ENCODE measurements at regions not wholly inside any gene's neighbourhood (a gene's known extent, or its start where the extent isn't known, plus 50 kb on each side); places are given as distances from the start of the nearest gene placed in this dataset.
"Not testable (repeated sequence)": the region's sequence is repeated elsewhere in the genome, so short reads cannot be mapped to it uniquely, and the experiment has no call there.

GRCh38 chr20:47428851-47429336, 72.4 kb upstream of the ZMYND8 start:
- Mint-ChIP-seq H3K4me3 (no peak overlapping the region), H3K4me1 (peaks cover 1% of the 10 kb centered on the region), H3K9me3 (peaks cover 13% of the 10 kb centered on the region), H3K27ac (no peak overlapping the region), H3K36me3 (ENCODE audit: low read depth) (peaks cover 14% of the 10 kb centered on the region), H3K27me3 (no peaks in the 10 kb centered on the region)
- POLR2A ChIA-PET = no interaction called here
- CTCF ChIA-PET = no interaction called here
- no peak for DNase-seq

- H3K36me3 Mint-ChIP-seq (ENCODE audit: low read depth) = peaks cover 14% of the 10 kb centered on the region
These were observed 72.3 kb upstream of the NCOA3 start for GRCh38 chr20:47429409-47429808.

GRCh38 chr20:47430862-47431588, 70.7 kb upstream of the NCOA3 start:
- no peak overlapping the region for H3K27ac Mint-ChIP-seq
- POLR2A ChIA-PET = no interaction called here
- peaks cover 14% of the 10 kb centered on the region for H3K36me3 Mint-ChIP-seq (ENCODE audit: low read depth)
- CTCF ChIA-PET = interaction anchor here (0.6 to 1.7 kb wide), 6 partner anchors 8 to 235 kb away, joined by 3 to 5 read pairs (median 4); no protein-coding TSS in a partner anchor
- peaks cover 1% of the 10 kb centered on the region for H3K4me1 Mint-ChIP-seq
- no peak for DNase-seq
- H3K9me3 Mint-ChIP-seq = peaks cover 13% of the 10 kb centered on the region
- no peak overlapping the region for H3K4me3 Mint-ChIP-seq
- H3K27me3 Mint-ChIP-seq = no peaks in the 10 kb centered on the region

More at GRCh38 chr20:47429409-47429808, 72.3 kb upstream of the NCOA3 start:
- Mint-ChIP-seq H3K9me3 (peaks cover 13% of the 10 kb centered on the region), H3K27ac (no peak overlapping the region), H3K27me3 (no peaks in the 10 kb centered on the region), H3K4me3 (no peak overlapping the region), H3K4me1 (peaks cover 1% of the 10 kb centered on the region)
- CTCF ChIA-PET = no interaction called here
- POLR2A ChIA-PET = no interaction called here
- no peak for DNase-seq

- no peak overlapping the region for H3K4me3 Mint-ChIP-seq
- H3K36me3 Mint-ChIP-seq (ENCODE audit: low read depth) = peaks cover 5% of the 10 kb centered on the region
- no peak overlapping the region for H3K27ac Mint-ChIP-seq
- H3K27me3 Mint-ChIP-seq = no peaks in the 10 kb centered on the region
- ChIA-PET POLR2A (no interaction called here), CTCF (interaction anchor here (1.7 kb wide), 1 partner anchor 188 kb away, joined by 5 read pairs; no protein-coding TSS in a partner anchor)
- H3K4me1 Mint-ChIP-seq = peaks cover 1% of the 10 kb centered on the region
- DNase-seq = no peak
- peaks cover 4% of the 10 kb centered on the region for H3K9me3 Mint-ChIP-seq
These were observed 68.9 kb upstream of the NCOA3 start for GRCh38 chr20:47432834-47433210.

- H3K27ac Mint-ChIP-seq; H3K36me3 Mint-ChIP-seq (ENCODE audit: low read depth); H3K27me3 Mint-ChIP-seq; H3K4me3 Mint-ChIP-seq; H3K4me1 Mint-ChIP-seq; H3K9me3 Mint-ChIP-seq; DNase-seq; CTCF ChIA-PET: not testable (repeated sequence)
- POLR2A ChIA-PET = interaction anchor here (1.0 kb wide), 1 partner anchor 68 kb away, joined by 5 read pairs; the partner anchor contains the start of gene NCOA3
These were observed 67.4 kb upstream of the NCOA3 start for GRCh38 chr20:47434128-47434779.

DNA sequence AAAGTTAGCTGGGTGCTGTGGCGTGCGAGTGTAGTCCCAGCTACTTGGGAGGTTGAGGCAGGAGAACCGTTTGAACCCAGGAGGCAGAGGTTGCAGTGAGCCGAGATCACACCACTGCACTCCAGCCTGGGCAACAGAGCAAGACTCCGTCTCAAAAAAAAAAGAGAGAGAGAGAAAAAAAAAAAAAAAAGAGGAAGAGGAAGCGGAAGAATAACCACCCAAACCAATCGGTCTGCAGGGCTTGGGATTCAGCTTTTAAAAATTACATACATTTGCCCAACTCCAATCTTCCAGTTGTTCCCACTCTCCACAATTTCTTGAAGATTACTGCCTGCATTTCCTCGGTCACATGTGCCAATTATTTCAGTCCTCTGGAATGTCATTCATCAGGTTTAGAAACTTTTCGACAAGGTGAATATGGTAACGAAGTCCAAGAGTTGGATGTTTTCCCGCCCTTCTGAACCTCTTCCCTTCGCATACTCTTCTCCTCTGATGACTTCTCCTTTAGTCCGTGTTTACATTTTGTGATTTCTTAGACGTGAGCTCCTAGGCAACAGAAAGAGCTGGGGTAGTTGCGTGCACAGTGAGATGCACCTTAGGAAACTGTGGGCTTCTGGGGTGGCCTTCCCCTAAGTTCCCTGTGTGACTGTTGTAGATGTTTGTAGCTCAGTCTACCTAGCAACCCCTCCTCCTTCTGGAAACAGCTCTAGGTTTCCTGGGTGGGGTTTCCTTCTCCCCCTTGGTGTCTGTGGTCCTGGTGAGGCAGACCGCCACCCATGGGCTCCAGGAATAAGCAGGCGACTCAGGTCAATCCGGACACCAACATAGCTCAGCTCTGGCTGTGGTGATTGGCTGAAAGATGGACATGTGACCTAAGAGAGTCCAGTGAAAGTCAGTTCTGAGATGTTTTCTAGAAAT, 63.0 kb upstream of the NCOA3 start:
- POLR2A ChIA-PET = interaction anchor here (1.0 to 2.6 kb wide), 4 partner anchors 15 to 63 kb away, joined by 3 to 9 read pairs (median 4); partner anchors contain the start of gene NCOA3
- Mint-ChIP-seq H3K4me1 (peaks cover 12% of the 10 kb centered on the region), H3K27ac (peak overlapping the region; percentile 72), H3K4me3 (no peak overlapping the region), H3K27me3 (no peaks in the 10 kb centered on the region), H3K36me3 (ENCODE audit: low read depth) (no peaks in the 10 kb centered on the region), H3K9me3 (peaks cover 3% of the 10 kb centered on the region)
- peak; percentile 44 for DNase-seq
- CTCF ChIA-PET = interaction anchor here (0.6 to 1.6 kb wide), 7 partner anchors 8 to 179 kb away, joined by 3 to 7 read pairs (median 4); no protein-coding TSS in a partner anchor

DNA sequence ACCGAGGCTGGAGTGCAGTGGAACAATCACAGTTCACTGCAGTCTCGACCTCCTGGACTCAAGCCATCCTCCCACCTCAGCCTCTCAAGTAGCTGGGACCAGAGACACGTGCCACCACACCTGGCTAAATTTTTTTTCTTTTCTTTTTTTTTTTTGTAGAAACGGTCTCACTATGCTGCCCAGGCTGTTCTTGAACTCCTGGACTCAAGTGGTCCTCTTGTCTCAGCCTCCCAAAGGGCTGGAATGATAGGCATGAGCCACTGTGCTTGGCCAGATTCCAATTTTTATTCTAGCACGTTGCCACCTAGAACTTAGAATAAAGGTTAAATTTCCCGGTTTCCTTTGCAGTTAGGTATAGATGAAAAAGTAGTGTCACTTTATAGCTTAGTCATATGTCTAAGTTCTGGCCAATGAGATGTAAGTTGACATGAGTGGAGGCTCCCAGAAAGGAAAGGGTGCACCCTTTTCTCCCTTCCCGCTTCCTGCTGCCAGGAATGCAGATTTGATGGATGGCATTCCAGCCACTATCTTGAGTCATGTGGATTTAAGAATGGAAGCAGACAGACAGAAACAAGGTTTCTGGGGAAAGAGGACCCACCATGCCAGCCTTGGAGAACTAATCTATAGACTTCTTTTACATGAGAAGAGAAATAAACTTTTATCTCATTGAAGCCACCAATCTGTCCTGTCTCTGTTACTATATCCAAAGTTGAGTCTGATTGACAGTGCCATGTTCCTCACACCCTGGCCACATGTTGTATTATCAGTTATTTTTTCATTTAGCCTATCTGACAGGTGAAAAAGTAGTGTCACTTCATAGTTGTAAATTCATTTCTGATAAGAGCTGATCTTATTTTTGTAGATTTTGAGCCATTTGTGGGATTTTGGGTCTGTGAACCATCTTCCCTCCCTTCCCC, 60.6 kb upstream of the NCOA3 start:
- Mint-ChIP-seq H3K36me3 (ENCODE audit: low read depth) (no peaks in the 10 kb centered on the region), H3K27me3 (no peaks in the 10 kb centered on the region), H3K4me3 (no peak overlapping the region), H3K27ac (no peak overlapping the region), H3K9me3 (peaks cover 3% of the 10 kb centered on the region), H3K4me1 (peaks cover 11% of the 10 kb centered on the region)
- DNase-seq = no peak
- POLR2A ChIA-PET = no interaction called here
- CTCF ChIA-PET = no interaction called here

GRCh38 chr20:47441774-47442150, 59.9 kb upstream of the NCOA3 start:
- CTCF ChIA-PET = no interaction called here
- H3K4me3 Mint-ChIP-seq = no peak overlapping the region

GRCh38 chr20:47443060-47443459, 58.6 kb upstream of the NCOA3 start:
- H3K4me1 Mint-ChIP-seq = peaks cover 11% of the 10 kb centered on the region
- CTCF ChIA-PET = interaction anchor here (0.6 kb wide), 1 partner anchor 38 kb away, joined by 3 read pairs; no protein-coding TSS in a partner anchor
- H3K36me3 Mint-ChIP-seq (ENCODE audit: low read depth); H3K9me3 Mint-ChIP-seq; H3K27ac Mint-ChIP-seq; H3K4me3 Mint-ChIP-seq; DNase-seq; H3K27me3 Mint-ChIP-seq; POLR2A ChIA-PET: not testable (repeated sequence)

More at GRCh38 chr20:47441774-47442150, 59.9 kb upstream of the NCOA3 start:
- DNase-seq = no peak
- Mint-ChIP-seq H3K36me3 (ENCODE audit: low read depth) (no peaks in the 10 kb centered on the region), H3K4me1 (peaks cover 11% of the 10 kb centered on the region), H3K27me3 (no peaks in the 10 kb centered on the region), H3K9me3 (peaks cover 3% of the 10 kb centered on the region), H3K27ac (no peak overlapping the region)
- POLR2A ChIA-PET = no interaction called here

GRCh38 chr20:47444584-47444983, 57.1 kb upstream of the NCOA3 start:
- POLR2A ChIA-PET = no interaction called here
- H3K4me1 Mint-ChIP-seq = peaks cover 3% of the 10 kb centered on the region
- H3K36me3 Mint-ChIP-seq (ENCODE audit: low read depth) = no peaks in the 10 kb centered on the region
- DNase-seq = no peak
- CTCF ChIA-PET = no interaction called here
- H3K9me3 Mint-ChIP-seq = no peaks in the 10 kb centered on the region
- no peaks in the 10 kb centered on the region for H3K27me3 Mint-ChIP-seq
- no peak overlapping the region for H3K4me3 Mint-ChIP-seq
- no peak overlapping the region for H3K27ac Mint-ChIP-seq

- peaks cover 3% of the 10 kb centered on the region for H3K4me1 Mint-ChIP-seq
- H3K27ac Mint-ChIP-seq = no peak overlapping the region
- CTCF ChIA-PET = no interaction called here
These were observed 56.4 kb upstream of the NCOA3 start for GRCh38 chr20:47445291-47445690.

More at GRCh38 chr20:47445291-47445690, 56.4 kb upstream of the NCOA3 start:
- DNase-seq = no peak
- POLR2A ChIA-PET = no interaction called here
- H3K9me3 Mint-ChIP-seq = no peaks in the 10 kb centered on the region
- H3K4me3 Mint-ChIP-seq = no peak overlapping the region
- no peaks in the 10 kb centered on the region for H3K36me3 Mint-ChIP-seq (ENCODE audit: low read depth)
- no peaks in the 10 kb centered on the region for H3K27me3 Mint-ChIP-seq
